Endothelial cell of umbilical vein (primary cell): ENCODE measurements at regions not wholly inside any gene's neighbourhood (a gene's known extent, or its start where the extent isn't known, plus 50 kb on each side); places are given as distances from the start of the nearest gene placed in this dataset.

Source experiments
- BruUV-seq: library from RNA; stranded (reverse); fragments of 400-500 nt; replicated peaks from 2 replicates; lab custom pipeline; 2021; lab: Mats Ljungman, UMichigan
- CTCF ChIA-PET: fragments of 300-600, 350-600 bp; sonication (Branson Sonifier 250); formaldehyde crosslinking; loops from one replicate; lab custom pipeline; 2021; ENCODE audit warnings: antibody characterized with exemption, inconsistent platforms; lab: Charles Lee
- POLR2A ChIA-PET: fragments of 300-600, 350-600 bp; sonication (Branson Sonifier 250); formaldehyde crosslinking; loops from one replicate; lab custom pipeline; 2021; ENCODE audit warnings: antibody characterized with exemption, inconsistent platforms; lab: Charles Lee
- DNase-seq: peaks from one replicate; pipeline ENCODE4 v3.0.0-alpha.2; 2011; ENCODE audit warnings: low read depth, low spot score
- FAIRE-seq: peaks from 2 replicates; lab custom pipeline; 2011; peaks lifted over from hg19 to GRCh38; lab: Jason Lieb, UNC
- H2AFZ ChIP-seq: 2 replicates; pipeline ENCODE4 v1.6.0; 2012; ENCODE audit warnings: low read depth, low read length, control low read depth, inconsistent platforms
- H3K27ac ChIP-seq: 2 replicates; pipeline ENCODE4 v1.5.1; 2011; ENCODE audit warnings: low read depth, mild to moderate bottlenecking, control low read depth, low read length, moderate library complexity; ENCODE audit not compliant: insufficient read depth
- H3K27me3 ChIP-seq, 2 experiments: 2 replicates each; pipeline versions ENCODE4 v1.6.0 to v1.6.1; 2011; ENCODE audit warnings: low read length in 2 of 2, mixed read lengths in 1 of 2; ENCODE audit not compliant: control insufficient read depth in 2 of 2, insufficient read depth in 2 of 2
- H3K36me3 ChIP-seq, 2 experiments: 2 replicates in 1 of 2; 3 replicates in 1 of 2; pipeline ENCODE4 v1.5.1; 2011; ENCODE audit warnings: low read length in 2 of 2, mild to moderate bottlenecking in 1 of 2, moderate library complexity in 1 of 2; ENCODE audit not compliant: control insufficient read depth in 2 of 2, insufficient read depth in 2 of 2; ENCODE audit errors: extremely low read depth in 1 of 2
- H3K4me1 ChIP-seq: 3 replicates; pipeline ENCODE4 v1.5.1; 2011; ENCODE audit warnings: mild to moderate bottlenecking, low read length; ENCODE audit not compliant: control insufficient read depth, insufficient read depth; ENCODE audit errors: extremely low read depth
- H3K4me2 ChIP-seq: 2 replicates; pipeline ENCODE4 v1.6.1; 2011; ENCODE audit warnings: low read length, control low read depth, mixed read lengths; ENCODE audit not compliant: insufficient read depth
- H3K4me3 ChIP-seq, 3 experiments: fragments of 200-600 bp in 1 of 3; sonication (generic), shearing (Covaris generic) in 1 of 3; replicated peaks in 1 of 3; 2 replicates each; pipeline ENCODE4 v1.5.1; 2011 to 2016; ENCODE audit warnings: control low read depth in 3 of 3, low read length in 3 of 3, mild to moderate bottlenecking in 2 of 3, inconsistent platforms in 1 of 3, low read depth in 1 of 3, moderate library complexity in 1 of 3; ENCODE audit not compliant: insufficient read depth in 1 of 3
- H3K79me2 ChIP-seq: 2 replicates; pipeline ENCODE4 v1.6.0; 2012; ENCODE audit warnings: low read length, inconsistent platforms; ENCODE audit not compliant: control insufficient read depth, insufficient read depth
- H3K9ac ChIP-seq: replicated peaks from 2 replicates; pipeline ENCODE3; 2011; ENCODE audit warnings: low read length, control low read depth; ENCODE audit not compliant: insufficient read depth; ENCODE audit errors: extremely low read depth
- H3K9me1 ChIP-seq: replicated peaks from 3 replicates; pipeline ENCODE4 v1.6.0; 2011; ENCODE audit warnings: mild to moderate bottlenecking, low read length; ENCODE audit not compliant: control insufficient read depth, insufficient read depth; ENCODE audit errors: extremely low read depth
- H3K9me3 ChIP-seq: replicated peaks from 2 replicates; pipeline ENCODE4 v1.5.1; 2012; ENCODE audit warnings: low read length, inconsistent platforms; ENCODE audit not compliant: control insufficient read depth, insufficient read depth
- H4K20me1 ChIP-seq: replicated peaks from 2 replicates; pipeline ENCODE3; 2011; ENCODE audit warnings: mild to moderate bottlenecking, low read length; ENCODE audit not compliant: control insufficient read depth, insufficient read depth; ENCODE audit errors: extremely low read depth
- CTCF ChIP-seq, 2 donors: IDR thresholded peaks; 1 replicate in 1 of 2; 2 replicates in 1 of 2; pipeline ENCODE4 v1.5.1; 2011; ENCODE audit warnings: low read length in 2 of 2, mild to moderate bottlenecking in 2 of 2, moderate library complexity in 2 of 2, control low read depth in 1 of 2, inconsistent platforms in 1 of 2, low read depth in 1 of 2; ENCODE audit not compliant: insufficient read depth in 1 of 2; ENCODE audit errors: extremely low read depth in 1 of 2
- EZH2 ChIP-seq: IDR thresholded peaks from 2 replicates; pipeline ENCODE4 v1.6.1; 2012; ENCODE audit warnings: borderline replicate concordance, low read depth, mild to moderate bottlenecking, moderate library complexity, low read length, inconsistent platforms; ENCODE audit not compliant: severe bottlenecking
- FOS ChIP-seq: IDR thresholded peaks from 2 replicates; pipeline ENCODE4 v1.6.1; 2011; ENCODE audit warnings: mild to moderate bottlenecking, low read length, moderate library complexity, borderline replicate concordance; ENCODE audit not compliant: insufficient read depth
- GATA2 ChIP-seq: IDR thresholded peaks from 2 replicates; pipeline ENCODE4 v1.7.0; 2011; ENCODE audit warnings: low read depth, mild to moderate bottlenecking, moderate library complexity, mixed read lengths, low read length; ENCODE audit not compliant: insufficient read length, insufficient read depth
- JUN ChIP-seq: IDR thresholded peaks from 2 replicates; pipeline ENCODE4 v1.6.1; 2011; ENCODE audit warnings: borderline replicate concordance, low read depth; ENCODE audit not compliant: insufficient read length, insufficient read depth
- MAX ChIP-seq: IDR thresholded peaks from 2 replicates; pipeline ENCODE4 v1.6.1; 2011; ENCODE audit not compliant: insufficient read depth, insufficient read length
- MYC ChIP-seq: IDR thresholded peaks from one replicate; pipeline ENCODE4 v1.6.1; 2011; ENCODE audit warnings: mild to moderate bottlenecking, low read depth, low read length
- POLR2A ChIP-seq: IDR thresholded peaks from 2 replicates; pipeline ENCODE4 v1.6.1; 2012; ENCODE audit warnings: low read depth, mild to moderate bottlenecking, control low read depth, low read length
- POLR2AphosphoS5 ChIP-seq: IDR thresholded peaks from 2 replicates; pipeline ENCODE4 v1.6.1; 2012; ENCODE audit warnings: low read depth, mild to moderate bottlenecking, control low read depth, low read length, moderate library complexity; ENCODE audit not compliant: insufficient read depth
- dilution Hi-C: fragments of 300-500 bp; cut with MboI; formaldehyde crosslinking; loops from one replicate; pipeline ENCODE4 v1.15.0; 2019; ENCODE audit warnings: low sequenced_read_pairs; ENCODE audit not compliant: extremely low pct_ligation_motif_present
- intact Hi-C: fragments of 100-400 bp; cut with micrococcal nuclease; formaldehyde crosslinking; loops from one replicate; pipeline ENCODE4 v1.10.0; 2022

GRCh38 chr21:14758849-14759248 lies 212.7 kb upstream of the SAMSN1 start:
- FAIRE-seq (no peak), DNase-seq (no peak)
- Histone ChIP-seq H3K9me1 (no peaks in the 10 kb centered on the region), H3K4me1 (no peaks in the 10 kb centered on the region), H3K9ac (no peak overlapping the region), H4K20me1 (no peaks in the 10 kb centered on the region), H3K4me2 (no peak overlapping the region), H2AFZ (no peak overlapping the region), H3K79me2 (no peaks in the 10 kb centered on the region), H3K27ac (no peak overlapping the region), H3K4me3 (no peak overlapping the region), H3K36me3 (no peaks in the 10 kb centered on the region), H3K27me3 (no peaks in the 10 kb centered on the region), H3K9me3 (no peaks in the 10 kb centered on the region)
- ChIA-PET CTCF (no interaction called here), POLR2A (no interaction called here)
- intact Hi-C loops (no loop called here), dilution Hi-C loops (no loop called here)
- BruUV-seq, result no TSS peak
- TF ChIP-seq MAX (no peak), POLR2A (no peak), CTCF (IDR thresholded peaks at IDR 0.05; ENCODE audit: extremely low read depth in 1 of 2, insufficient read depth in 1 of 2, low read depth in 1 of 2, low read length in 2 of 2) (no peak), JUN (no peak), EZH2 (no peak), MYC (no peak), GATA2 (no peak), POLR2AphosphoS5 (no peak), FOS (no peak)
